ENCODE measurements at regions not wholly inside any gene's neighbourhood (a gene's known extent, or its start where the extent isn't known, plus 50 kb on each side); places are given as distances from the start of the nearest gene placed in this dataset.
"Not testable (repeated sequence)": the region's sequence is repeated elsewhere in the genome, so short reads cannot be mapped to it uniquely, and the experiment has no call there.

- Histone ChIP-seq H3K4me1 (no peaks in the 10 kb centered on the region), H3K36me3 (no peaks in the 10 kb centered on the region), H3K27me3 (no peaks in the 10 kb centered on the region), H3K9me3 (no peaks in the 10 kb centered on the region), H3K4me3 (no peak overlapping the region), H3K27ac (no peak overlapping the region)
- no peak for ATAC-seq
- no peak for TF ChIP-seq CTCF (IDR thresholded peaks at IDR 0.05)
- TF ChIP-seq EP300 (IDR thresholded peaks at IDR 0.05): no peak
- TF ChIP-seq POLR2A (IDR thresholded peaks at IDR 0.05): no peak
- no peak for TF ChIP-seq POLR2AphosphoS5 (IDR thresholded peaks at IDR 0.05)
- 90 to 95% methylated on average over 3 of the region's 3 CpGs for WGBS, 2 donors (ENCODE audit: low coverage in 1 of 2)
These were observed 592.6 kb downstream of the SLITRK5 start for GRCh38 chr13:88263808-88264207.

GRCh38 chr13:88281841-88282240, 610.7 kb downstream of the SLITRK5 start:
- no peak for TF ChIP-seq POLR2A (IDR thresholded peaks at IDR 0.05)
- no peak for TF ChIP-seq CTCF (IDR thresholded peaks at IDR 0.05)
- TF ChIP-seq EP300 (IDR thresholded peaks at IDR 0.05): no peak
- no peak for TF ChIP-seq POLR2AphosphoS5 (IDR thresholded peaks at IDR 0.05)
- 14 to 59% methylated on average over 1 to 3 of the region's 3 CpGs for WGBS, 2 donors (ENCODE audit: low coverage in 1 of 2)
- H3K27ac ChIP-seq: no peak overlapping the region
- H3K36me3 ChIP-seq: no peaks in the 10 kb centered on the region
- no peak for ATAC-seq
- H3K9me3 ChIP-seq: peaks cover 0 to 9% (median 0%) of the 10 kb centered on the region in 3 donors
- H3K27me3 ChIP-seq: no peaks in the 10 kb centered on the region
- no peak overlapping the region for H3K4me3 ChIP-seq
- H3K4me1 ChIP-seq: no peaks in the 10 kb centered on the region

GRCh38 chr13:88285329-88285728, 614.2 kb downstream of the SLITRK5 start:
- Histone ChIP-seq H3K4me3 (no peak overlapping the region), H3K27me3 (no peaks in the 10 kb centered on the region), H3K9me3 (peaks cover 0 to 9% (median 0%) of the 10 kb centered on the region in 3 donors), H3K27ac (no peak overlapping the region), H3K4me1 (no peaks in the 10 kb centered on the region), H3K36me3 (no peaks in the 10 kb centered on the region)
- no peak for ATAC-seq
- TF ChIP-seq CTCF (IDR thresholded peaks at IDR 0.05) (no peak), POLR2AphosphoS5 (IDR thresholded peaks at IDR 0.05) (no peak), POLR2A (IDR thresholded peaks at IDR 0.05) (no peak), EP300 (IDR thresholded peaks at IDR 0.05) (no peak)
- 86 to 91% methylated on average over 4 of the region's 4 CpGs for whole genome bisulfite sequencing, 2 donors (ENCODE audit: low coverage in 1 of 2)

- WGBS, 2 donors (ENCODE audit: low coverage in 1 of 2): 25% methylated on average over 1 of the region's 1 CpG; no CpG with 5 or more reads in 1 of the 2 donors
- no peaks in the 10 kb centered on the region for H3K36me3 ChIP-seq
These were observed 617.2 kb downstream of the SLITRK5 start for GRCh38 chr13:88288326-88288725.

GRCh38 chr13:88291731-88292130, 620.6 kb downstream of the SLITRK5 start:
- not testable (repeated sequence) for H3K4me3 ChIP-seq, H3K27me3 ChIP-seq, ATAC-seq, H3K9me3 ChIP-seq, H3K4me1 ChIP-seq, H3K27ac ChIP-seq, H3K36me3 ChIP-seq
- no CpG with 5 or more reads among the region's 26 CpGs for WGBS, 2 donors (ENCODE audit: low coverage in 1 of 2)

More at GRCh38 chr13:88288326-88288725, 617.2 kb downstream of the SLITRK5 start:
- Histone ChIP-seq H3K27ac (no peak overlapping the region), H3K4me1 (no peaks in the 10 kb centered on the region), H3K9me3 (peaks cover 0 to 9% (median 0%) of the 10 kb centered on the region in 3 donors), H3K27me3 (no peaks in the 10 kb centered on the region), H3K4me3 (no peak overlapping the region)
- ATAC-seq: no peak
- TF ChIP-seq POLR2AphosphoS5 (IDR thresholded peaks at IDR 0.05) (no peak), CTCF (IDR thresholded peaks at IDR 0.05) (no peak), EP300 (IDR thresholded peaks at IDR 0.05) (no peak), POLR2A (IDR thresholded peaks at IDR 0.05) (no peak)

Measured in gastroesophageal sphincter (tissue), 4 donors.